HG03520 (cell line): ENCODE measurements at regions not wholly inside any gene's neighbourhood (a gene's known extent, or its start where the extent isn't known, plus 50 kb on each side); places are given as distances from the start of the nearest gene placed in this dataset.

Experiments used
- ATAC-seq: cut with Tn5 transposase; IDR thresholded peaks from one replicate; pipeline ENCODE4 v1.9.1; 2021; ENCODE audit warnings: mild to moderate bottlenecking, moderate library complexity; ENCODE audit not compliant: unreplicated experiment

- ATAC-seq = no peak
Observed at GRCh38 chr2:43023791-43024514, 202.5 kb downstream of the ZFP36L2 start.

- ATAC-seq = no peak
Observed at GRCh38 chr2:43022896-43023295, 203.5 kb downstream of the ZFP36L2 start.

GRCh38 chr2:43021791-43022509, 204.5 kb downstream of the ZFP36L2 start:
- no peak for ATAC-seq

- no peak for ATAC-seq
Observed at GRCh38 chr2:43020990-43021669, 205.3 kb downstream of the ZFP36L2 start.

GRCh38 chr2:43020296-43020695, 206.1 kb downstream of the ZFP36L2 start:
- ATAC-seq = no peak

- no peak for ATAC-seq
Observed at GRCh38 chr2:43019536-43020183, 206.7 kb downstream of the ZFP36L2 start.

GRCh38 chr2:43019025-43019367, 207.4 kb downstream of the ZFP36L2 start:
- ATAC-seq = no peak

- ATAC-seq = no peak
Observed at GRCh38 chr2:43018179-43019024, 208.0 kb downstream of the ZFP36L2 start.

GRCh38 chr2:43013821-43014345, 212.5 kb downstream of the ZFP36L2 start:
- no peak for ATAC-seq

- ATAC-seq = no peak
Observed at GRCh38 chr2:43012966-43013365, 213.4 kb downstream of the ZFP36L2 start.

- no peak for ATAC-seq
Observed at GRCh38 chr2:43011158-43011491, 215.3 kb downstream of the ZFP36L2 start.

GRCh38 chr2:43010438-43011157, 215.8 kb downstream of the ZFP36L2 start:
- ATAC-seq = no peak

- ATAC-seq = no peak
Observed at GRCh38 chr2:43009448-43009847, 217.0 kb downstream of the ZFP36L2 start.

- no peak for ATAC-seq
Observed at GRCh38 chr2:43008388-43008787, 216.0 kb upstream of the HAAO start.

- ATAC-seq = no peak
Observed at GRCh38 chr2:43007901-43008300, 215.5 kb upstream of the HAAO start.

- no peak for ATAC-seq
Observed at GRCh38 chr2:43006834-43007543, 214.6 kb upstream of the HAAO start.

GRCh38 chr2:43005975-43006833, 213.8 kb upstream of the HAAO start:
- no peak for ATAC-seq

GRCh38 chr2:43005245-43005974, 213.0 kb upstream of the HAAO start:
- no peak for ATAC-seq
